Pulmonary artery endothelial cell (primary cell): ENCODE measurements at regions not wholly inside any gene's neighbourhood (a gene's known extent, or its start where the extent isn't known, plus 50 kb on each side); places are given as distances from the start of the nearest gene placed in this dataset.
"Not testable (repeated sequence)": the region's sequence is repeated elsewhere in the genome, so short reads cannot be mapped to it uniquely, and the experiment has no call there.

Source experiments
- DNase-seq: peaks from one replicate; pipeline ENCODE4 v3.0.0-alpha.2; 2011; ENCODE audit warnings: low read depth, low spot score

DNA sequence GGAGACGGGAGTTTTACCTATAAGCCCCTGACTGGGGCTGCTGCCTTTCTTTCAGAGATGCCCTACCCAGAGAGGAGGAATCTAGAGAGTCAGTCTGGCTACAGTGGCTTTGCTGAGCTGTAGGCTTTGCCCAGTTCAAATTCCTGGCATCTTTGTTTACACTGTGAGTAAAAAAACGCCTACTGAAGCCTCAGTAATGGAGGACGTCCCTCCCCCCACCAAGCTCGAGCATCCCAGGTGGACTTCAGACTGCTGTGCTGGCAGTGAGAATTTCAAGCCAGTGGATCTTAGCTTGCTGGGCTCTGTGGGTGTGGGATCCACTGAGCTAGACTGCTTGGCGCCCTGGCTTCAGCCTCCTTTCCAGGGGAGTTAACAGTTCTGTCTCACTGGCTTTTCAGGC, 237.1 kb upstream of the NT5E start:
- not testable (repeated sequence) for DNase-seq

DNA sequence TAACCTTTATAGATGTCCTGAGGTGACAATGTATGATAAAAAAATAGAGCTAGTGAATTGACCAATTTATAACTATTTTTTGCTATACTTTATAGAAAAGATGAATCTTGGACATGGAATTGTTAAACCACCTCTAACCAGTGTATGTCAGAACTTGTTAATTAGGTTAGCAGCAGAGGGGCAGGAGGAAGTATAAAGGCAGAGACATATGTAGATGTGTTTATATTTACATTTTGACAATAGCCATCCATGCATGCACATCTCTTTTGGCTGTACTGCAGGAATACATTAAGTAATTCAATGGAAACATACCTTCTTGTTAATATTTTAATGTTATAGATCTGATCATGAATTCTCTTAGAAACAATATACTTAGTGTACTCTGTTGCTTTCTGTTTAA, 254.6 kb upstream of the NT5E start:
- DNase-seq, result no peak

DNA sequence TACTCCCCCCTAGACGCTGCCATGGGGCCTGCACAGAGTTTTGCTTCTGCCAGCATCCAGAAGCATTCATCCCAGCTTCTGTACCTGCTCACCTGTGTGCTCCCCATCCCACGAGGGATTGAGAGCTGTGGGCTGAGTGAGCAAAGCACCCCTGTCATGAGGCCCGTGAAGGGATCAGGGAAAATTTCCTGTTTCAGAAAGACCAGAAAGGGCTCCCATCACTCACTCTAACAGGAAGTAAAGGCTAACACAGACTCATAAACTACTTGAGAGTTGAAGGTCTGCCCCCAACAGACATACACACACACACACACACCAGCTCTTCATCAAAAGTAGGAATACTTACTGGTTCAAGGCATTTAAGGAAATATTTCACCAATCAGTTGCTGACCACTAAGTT, 256.5 kb upstream of the NT5E start:
- no peak for DNase-seq

DNA sequence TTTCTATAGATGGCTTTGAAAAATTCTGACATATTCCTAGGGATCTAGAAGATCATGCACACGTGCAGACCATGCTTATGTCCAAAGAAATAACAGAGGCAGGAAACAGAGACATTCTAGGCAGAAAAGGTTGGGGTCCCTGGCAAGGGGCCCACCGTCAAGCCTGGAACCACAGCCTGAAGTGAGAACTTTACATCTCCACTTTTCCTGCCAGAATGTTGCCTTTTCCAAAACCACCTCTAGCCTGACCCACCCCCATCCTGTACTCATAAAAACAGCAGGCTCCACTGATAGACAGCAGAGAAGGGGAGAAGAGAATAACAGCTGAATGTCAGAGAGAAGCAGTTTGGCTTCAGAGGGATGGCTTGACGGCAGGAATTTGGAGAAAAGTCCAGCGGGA, 257.3 kb upstream of the NT5E start:
- no peak for DNase-seq

DNA sequence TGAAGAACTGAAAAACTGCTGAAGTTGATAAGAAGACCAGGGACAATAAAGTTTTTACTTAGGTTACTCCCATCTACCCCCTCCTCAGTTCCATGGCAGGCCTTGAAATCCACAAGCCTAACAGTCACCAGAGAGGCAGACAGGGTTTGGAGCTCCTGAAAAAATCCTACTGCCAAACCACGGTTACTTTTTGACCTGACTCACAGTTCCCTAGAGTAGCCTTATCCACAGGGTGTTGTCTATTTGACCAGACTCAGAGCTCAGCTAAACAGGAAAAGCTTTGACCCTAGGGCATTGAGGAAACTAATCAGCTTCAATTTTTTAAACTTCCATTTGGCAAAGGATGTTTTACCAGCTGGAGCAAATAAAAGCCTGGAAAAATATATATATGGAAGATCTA, 257.7 kb upstream of the NT5E start:
- no peak for DNase-seq

DNA sequence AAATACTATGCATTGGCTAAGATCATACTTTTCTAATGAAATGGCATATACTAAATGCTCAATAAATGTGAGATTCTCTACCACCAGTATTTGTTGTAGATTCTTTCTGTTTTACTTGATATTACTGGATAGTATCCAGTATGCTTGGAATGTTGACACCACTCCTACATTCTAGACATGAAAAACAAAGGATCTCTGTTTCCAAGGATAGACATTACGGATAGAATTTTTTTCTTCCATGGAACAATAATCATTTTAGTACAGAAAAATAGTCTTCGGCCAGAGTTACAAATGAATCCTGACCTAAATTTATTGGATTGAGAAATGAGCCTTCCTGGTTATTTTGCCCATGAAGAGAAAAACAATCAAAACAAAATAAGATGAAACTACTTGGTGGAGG, 258.2 kb upstream of the NT5E start:
- no peak for DNase-seq

DNA sequence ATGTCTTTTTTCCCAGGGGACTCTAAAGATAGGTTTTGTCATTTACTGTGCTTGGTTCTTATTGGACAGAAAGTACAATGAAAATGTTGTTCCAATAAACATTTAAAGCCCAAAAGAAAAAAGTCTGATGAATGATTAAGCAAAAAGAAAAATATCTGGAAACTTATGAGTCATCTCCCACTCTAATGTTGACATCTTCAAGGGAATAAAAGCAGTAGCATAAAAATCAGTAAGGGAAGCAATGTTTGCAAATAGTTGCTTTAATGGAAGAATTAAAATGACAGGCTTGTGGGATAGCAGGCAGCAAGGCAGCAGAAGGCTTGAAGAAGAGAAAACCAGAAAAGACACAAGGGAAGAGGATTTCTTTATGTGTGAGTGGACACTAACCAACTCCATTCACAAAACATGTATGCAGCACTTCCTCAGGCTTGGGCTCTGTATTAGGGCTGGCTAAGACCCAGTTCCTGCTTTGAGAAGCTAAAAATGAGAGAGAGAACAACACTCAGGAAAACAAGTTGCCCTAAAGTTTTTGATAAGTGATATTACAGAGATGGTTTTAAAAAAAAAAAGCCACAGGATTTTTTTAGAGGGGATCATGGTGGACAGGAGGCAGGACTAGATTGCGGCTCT, 263.2 kb upstream of the NT5E start:
- no peak for DNase-seq

DNA sequence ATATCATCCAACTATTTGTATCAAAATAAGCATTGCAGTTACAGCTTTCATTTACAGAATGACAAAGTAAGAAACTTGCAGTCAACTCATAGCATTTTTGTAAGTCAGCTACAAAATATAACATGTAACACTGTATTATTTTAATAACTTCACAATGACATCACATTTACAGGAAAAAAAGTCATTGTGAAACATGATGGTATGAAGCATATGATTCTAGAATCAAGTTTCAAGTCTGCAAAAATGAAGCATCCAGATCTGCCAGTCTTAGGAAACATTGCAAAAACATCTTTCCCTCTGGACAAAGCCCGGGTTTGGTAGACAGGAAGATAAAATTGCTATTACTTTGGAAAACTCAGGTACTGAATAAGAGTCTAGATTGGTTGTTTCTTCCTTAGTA, 263.9 kb upstream of the NT5E start:
- DNase-seq, result no peak

DNA sequence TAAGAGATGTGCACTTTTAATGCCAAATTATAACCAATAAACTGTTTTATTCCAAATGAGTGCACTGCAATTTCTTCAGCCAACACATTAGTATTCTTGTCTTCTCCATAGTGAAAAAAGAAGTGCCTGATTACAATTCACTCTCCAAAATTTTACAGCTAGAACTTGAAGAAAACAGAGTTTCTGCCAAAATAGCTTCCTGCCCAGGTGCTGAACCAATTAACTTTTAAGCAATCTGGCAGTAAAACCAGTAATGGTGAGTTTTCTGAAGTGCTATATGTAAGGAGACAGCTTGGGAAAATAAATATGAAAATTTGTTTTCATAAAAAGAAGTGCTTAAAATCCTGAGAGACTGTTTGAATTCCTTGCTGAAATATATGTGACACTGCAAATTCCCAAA, 266.0 kb upstream of the NT5E start:
- DNase-seq, result no peak

DNA sequence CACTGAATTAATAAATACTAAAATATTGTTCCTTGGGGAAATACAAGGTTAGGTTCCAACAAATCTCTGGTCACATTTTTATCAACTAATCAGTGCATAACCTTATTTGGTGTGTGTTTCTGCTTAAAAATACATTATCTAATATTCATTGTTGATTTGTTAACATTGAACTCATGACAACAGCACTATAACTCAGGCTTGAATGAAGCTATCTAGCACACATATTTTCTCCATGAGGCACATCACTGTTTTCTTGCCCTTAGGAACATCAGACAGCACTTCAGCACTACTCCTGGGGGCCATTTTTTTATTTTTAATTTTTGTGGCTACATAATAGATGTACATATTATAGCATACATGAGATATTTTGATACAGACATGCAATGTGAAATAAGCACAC, 277.2 kb upstream of the NT5E start:
- DNase-seq, result no peak

DNA sequence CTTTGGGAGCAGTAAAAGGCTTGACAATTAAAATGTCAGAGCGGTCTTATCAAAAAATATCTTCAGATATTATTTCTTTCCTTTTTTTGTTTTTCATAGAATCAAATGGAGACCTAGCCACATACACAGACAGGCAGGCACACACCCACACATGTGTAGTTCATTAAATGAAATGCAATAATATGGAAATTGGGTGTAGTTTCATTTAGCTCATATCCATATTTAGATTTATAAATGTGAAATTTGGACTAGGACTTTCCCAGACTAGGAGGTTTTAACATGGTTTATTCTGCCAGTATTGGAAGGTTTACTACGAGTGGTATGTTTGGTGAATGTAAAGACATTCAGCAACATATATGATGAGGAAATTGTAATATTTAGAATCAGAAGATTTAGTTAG, 277.7 kb upstream of the NT5E start:
- DNase-seq, result no peak

DNA sequence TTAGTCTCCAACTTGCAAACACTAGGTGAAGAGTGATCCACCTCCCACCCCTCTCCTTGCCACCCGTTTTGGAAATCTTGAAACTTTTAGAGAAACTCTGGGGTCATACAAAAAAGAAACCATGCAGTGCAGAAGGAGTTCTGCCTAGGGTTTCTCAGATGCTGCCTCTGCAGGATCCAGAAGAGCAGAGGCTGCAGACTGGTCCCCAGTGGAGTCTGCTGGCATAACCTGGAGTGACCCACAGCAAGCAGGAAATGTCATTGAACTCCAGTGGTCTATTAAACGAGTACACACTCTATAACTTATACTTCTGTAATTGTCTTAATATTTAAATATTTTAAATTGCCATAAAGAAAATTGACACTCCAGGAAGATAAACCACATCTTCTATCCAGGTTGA, 280.7 kb upstream of the NT5E start:
- DNase-seq, result no peak

DNA sequence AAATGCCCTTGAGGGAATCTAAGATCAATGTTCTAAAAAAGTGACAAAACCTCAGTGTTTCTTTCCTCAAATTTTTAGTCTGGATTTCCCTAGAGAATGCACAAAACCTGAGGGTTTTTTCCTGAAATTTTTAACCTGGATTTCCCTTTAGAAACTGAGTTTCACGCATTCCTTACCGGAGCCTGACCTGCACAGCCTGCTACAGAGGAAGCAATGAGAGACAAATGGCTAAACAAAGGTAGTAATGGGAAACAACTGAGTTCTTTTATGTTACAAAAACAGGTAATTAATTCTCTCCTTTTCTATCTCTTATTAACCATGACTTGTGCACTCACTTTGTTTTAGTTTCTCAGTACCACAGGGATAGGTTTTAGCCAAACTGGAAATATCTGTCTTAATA, 281.7 kb upstream of the NT5E start:
- DNase-seq, result no peak

DNA sequence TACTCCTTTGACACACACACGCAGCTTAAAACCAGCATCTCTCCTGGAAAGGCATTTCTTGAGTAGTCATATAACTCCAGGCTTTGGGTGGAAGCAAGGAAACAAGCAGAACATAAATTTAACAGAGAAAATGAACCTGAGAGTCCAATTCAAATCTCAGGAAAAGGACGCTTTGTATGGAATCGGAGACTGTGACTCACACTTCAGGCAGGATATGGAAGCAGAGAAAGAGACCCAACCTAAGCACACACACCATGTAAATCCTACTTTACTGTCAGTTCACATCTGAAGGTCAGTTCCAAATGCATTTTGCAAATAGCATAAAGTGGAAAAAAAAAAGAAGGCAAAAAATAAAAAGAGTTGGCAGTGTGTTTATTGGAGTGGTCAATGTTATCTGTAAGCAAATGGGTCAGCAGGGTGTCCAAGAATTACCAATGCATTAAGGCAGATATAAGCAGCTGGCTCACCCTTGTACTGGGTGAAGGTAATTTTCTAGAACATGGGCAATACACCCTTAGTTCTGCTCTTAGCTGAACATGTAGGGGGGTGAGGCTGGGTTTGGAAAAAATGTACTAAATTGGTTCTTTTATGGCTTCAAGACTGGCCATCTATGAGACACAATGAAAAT, 283.7 kb upstream of the NT5E start:
- no peak for DNase-seq

DNA sequence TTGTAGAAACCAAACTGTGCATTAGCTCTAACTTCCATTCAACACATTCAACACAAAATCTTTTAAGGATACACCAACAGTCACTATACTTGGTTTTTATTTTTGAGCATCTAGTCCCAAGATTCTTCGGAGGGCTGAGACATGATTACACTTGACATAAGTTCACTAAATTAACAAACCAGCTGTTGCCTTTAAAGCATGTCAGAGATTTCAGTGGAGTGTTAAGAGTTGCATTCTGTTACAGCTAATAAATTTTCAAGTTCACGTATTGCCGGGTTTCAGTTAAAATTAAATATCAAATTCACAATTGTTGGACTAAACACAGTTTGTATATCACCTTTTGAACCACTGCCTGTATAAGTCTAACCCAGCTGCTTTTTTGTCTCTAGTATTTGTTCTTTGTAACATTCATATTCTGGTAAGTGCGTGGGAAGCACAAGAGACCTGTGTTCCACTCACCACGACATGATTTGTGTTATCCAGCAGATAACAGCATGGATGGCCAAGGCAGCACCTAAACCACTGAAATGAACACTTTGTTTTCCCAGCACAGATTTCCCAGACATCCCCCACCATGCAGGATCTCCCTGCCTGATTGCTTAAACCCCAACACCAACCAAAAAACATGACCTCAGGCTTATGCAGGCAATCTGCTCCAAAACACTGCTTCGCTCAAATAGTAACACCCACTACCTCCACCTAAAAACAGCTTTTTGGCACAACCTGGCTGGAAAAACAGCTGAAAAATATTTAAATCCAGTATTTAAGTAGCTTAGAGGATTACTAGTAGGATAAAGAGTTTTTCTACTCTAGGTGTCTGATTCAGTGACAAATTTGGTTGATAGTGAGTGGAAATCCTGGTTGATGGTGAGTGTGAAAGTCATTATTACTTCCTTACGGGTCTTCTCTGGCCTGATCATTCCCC, 286.5 kb upstream of the NT5E start:
- no peak for DNase-seq

DNA sequence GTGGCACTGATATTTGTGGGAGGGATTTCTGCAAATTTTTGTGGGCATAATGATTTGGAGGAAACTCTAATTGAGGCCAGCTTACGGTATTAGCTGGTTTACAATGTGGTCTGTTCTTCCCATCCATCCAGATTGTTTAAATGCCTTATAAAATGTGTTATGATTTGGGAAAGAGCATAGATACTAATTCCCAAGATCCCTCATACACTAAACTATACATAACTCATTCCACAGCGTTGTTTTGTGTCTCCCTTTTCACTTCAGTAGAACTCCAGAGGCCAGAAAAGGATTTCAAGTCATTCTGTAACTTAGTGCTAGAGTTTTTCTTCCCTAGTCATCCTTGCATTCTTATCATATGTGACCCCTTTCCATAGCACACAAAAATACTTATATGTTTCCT, 292.6 kb upstream of the NT5E start:
- DNase-seq, result no peak

DNA sequence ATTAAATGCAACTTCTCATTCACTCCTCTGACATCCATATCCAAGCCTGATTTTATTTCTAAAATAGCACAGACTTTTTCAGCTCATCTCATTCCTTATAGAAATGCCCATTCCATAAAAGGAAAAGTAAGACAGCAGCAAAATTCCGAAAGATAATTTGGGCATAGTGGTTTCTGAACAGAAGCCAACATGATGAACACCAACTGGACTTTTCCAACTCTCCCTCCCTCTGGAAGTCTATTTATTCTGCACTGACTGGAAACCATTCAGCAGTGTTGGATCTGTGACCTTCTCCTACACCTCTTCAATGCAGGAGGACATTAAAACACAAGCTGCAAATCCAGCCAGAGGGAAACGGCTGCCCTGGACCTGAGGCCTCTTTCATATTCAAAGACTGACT, 306.2 kb upstream of the NT5E start:
- no peak for DNase-seq

DNA sequence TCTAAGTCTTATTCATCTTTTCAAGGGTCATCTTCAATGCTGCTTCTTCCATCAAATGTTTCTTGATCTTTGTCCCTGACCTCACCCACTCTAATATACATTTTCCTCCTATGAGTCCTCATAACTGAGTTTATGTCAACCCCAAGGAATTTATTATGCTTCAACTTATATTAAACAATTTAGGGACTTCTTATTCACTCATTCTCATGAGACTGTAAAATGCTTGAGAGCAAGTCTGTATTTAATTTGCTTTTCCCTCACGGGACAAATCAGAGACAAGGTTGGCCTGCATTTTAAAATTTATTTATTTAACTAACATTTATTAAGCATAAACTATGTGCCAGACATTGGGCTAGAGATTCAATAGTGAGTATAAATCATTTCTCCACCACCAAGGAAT, 312.0 kb upstream of the NT5E start:
- no peak for DNase-seq

DNA sequence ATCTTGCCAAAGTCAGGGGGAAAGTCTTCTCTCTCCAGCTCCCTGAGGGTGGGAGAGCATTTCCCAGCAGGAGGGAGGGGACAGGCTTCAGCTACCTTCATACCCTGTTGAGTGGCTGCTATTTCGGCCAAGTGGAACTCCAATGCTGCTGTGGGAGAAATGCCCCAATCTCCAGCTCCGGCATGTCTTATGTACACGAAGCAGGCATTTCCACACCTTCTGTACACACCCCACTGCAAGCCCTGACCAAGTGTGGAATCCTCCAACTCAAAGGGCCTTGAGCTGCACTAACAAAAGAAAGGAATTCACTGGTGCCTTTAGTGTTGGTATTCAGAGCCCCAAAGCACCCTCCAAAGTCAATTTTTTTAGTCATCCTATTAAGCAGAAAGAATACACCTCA, 313.6 kb upstream of the NT5E start:
- DNase-seq, result no peak

DNA sequence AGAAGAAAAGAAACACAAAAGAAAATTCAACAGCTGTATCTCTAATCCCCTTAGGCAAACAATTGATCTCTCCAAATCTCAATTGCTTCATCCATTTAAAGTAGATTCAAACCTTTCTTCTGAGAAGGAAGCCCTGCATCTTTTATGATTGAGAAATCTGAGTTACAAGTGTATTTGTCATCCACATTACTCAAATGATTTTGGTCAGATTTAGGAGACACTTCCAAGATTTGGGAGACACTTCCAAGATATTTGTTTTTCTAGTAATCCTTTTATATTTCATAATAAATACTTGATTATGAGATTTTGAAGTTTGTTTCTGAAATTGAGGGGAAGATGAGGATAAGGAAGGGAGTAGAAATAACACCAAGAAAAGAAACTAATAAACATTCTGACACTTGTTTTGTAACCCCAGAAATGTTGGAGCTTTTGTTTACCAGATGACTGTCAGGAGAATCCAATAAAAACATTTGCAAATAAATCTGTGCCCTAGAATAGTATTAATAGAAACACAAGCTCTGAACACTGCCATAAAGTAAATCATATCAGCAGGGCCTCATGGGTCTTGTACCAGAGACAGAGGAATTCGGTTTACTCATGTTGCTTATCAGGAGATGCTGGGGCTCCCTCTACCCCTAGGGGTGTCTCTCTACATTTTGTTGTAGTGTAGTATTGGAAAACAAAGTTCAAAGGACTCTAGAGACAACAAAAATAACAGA, 314.3 kb upstream of the NT5E start:
- DNase-seq, result no peak

DNA sequence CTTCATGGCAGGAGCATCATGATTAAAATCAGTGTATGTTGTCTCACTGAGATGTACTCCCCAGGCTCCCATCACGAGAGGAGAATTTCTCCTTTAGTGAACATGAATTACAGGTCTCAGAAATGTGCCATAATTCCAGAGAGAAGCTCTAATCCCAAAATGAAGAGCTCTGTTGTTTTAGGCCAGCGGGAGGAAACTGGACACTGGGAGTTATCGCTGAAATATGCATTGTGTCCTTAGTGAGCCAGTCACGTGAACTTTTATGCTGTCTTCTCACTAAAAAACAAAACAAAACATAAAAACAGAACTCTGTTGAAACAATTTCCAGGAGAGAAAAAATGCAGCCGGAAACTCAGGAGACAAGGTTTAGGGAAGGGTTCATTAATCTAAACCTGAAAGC, 315.7 kb upstream of the NT5E start:
- no peak for DNase-seq

DNA sequence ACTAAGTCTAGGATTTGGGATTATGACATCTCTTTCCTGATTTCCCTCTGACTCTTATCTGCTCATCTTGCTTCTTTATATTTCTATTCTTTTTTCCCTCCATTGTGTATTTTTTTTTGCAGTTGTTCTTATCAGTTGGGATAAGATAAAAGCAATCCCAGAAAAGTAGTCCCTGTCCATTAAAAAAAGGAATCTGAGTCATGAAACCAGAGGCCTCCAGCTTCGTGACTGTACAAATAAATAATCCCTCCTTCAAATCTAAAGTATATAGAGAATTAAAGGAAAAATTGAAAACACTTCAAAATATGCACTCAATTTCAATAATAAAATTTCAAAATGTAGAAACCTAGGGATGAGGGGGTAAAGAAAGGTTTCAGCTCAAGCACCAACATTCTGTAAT, 317.8 kb upstream of the NT5E start:
- no peak for DNase-seq
